B cell (primary cell): ENCODE measurements at regions not wholly inside any gene's neighbourhood (a gene's known extent, or its start where the extent isn't known, plus 50 kb on each side); places are given as distances from the start of the nearest gene placed in this dataset.

Experiments
- ATAC-seq: fragments of 200-7000 bp; cut with Tn5 transposase; one replicate; pipeline ENCODE4 v1.10.0; 2021; ENCODE audit warnings: low read depth, mild to moderate bottlenecking, moderate number of reproducible peaks, moderate library complexity
- CTCF ChIA-PET: fragments of 350-600 bp; sonication (Branson Sonifier 250); formaldehyde crosslinking; loops from one replicate; lab custom pipeline; 2021; ENCODE audit warnings: antibody characterized with exemption, inconsistent platforms; lab: Charles Lee
- POLR2A ChIA-PET: fragments of 350-600 bp; sonication (Branson Sonifier 250); formaldehyde crosslinking; loops from one replicate; lab custom pipeline; 2021; ENCODE audit warnings: antibody characterized with exemption; lab: Charles Lee
- DNase-seq: peaks from one replicate; pipeline ENCODE4 v3.0.0; 2013
- H2AFZ ChIP-seq: 2 replicates; pipeline ENCODE4 v1.6.1; 2012; ENCODE audit warnings: mild to moderate bottlenecking, low read depth, low read length; ENCODE audit not compliant: insufficient read depth, poor library complexity, severe bottlenecking
- H3K27ac ChIP-seq, 2 donors: 1 replicate in 1 of 2; 2 replicates in 1 of 2; pipeline ENCODE4 v1.5.1; 2012 to 2013; ENCODE audit warnings: low read length in 2 of 2, mild to moderate bottlenecking in 2 of 2, moderate library complexity in 1 of 2
- H3K27me3 ChIP-seq, 4 experiments: fragments of 200-600 bp in 1 of 4; sonication (generic) in 1 of 4; replicated peaks in 1 of 4; 1 replicate in 2 of 4; 2 replicates in 2 of 4; pipeline versions ENCODE4 v1.6.1 to v1.7.0; 2013 to 2016; ENCODE audit warnings: low read length in 3 of 4, mild to moderate bottlenecking in 2 of 4, mixed read lengths in 1 of 4, moderate library complexity in 1 of 4; ENCODE audit not compliant: insufficient read depth in 4 of 4, control insufficient read depth in 3 of 4; ENCODE audit errors: control extremely low read depth in 1 of 4
- H3K36me3 ChIP-seq, 2 experiments: replicated peaks in 1 of 2; 1 replicate in 1 of 2; 2 replicates in 1 of 2; pipeline versions ENCODE4 v1.6.1 to v1.7.1; 2013; ENCODE audit warnings: low read length in 1 of 2; ENCODE audit not compliant: insufficient read depth in 2 of 2, control insufficient read depth in 1 of 2; ENCODE audit errors: control extremely low read depth in 1 of 2, extremely low read depth in 1 of 2
- H3K4me1 ChIP-seq, 2 donors: fragments of 200-600 bp in 1 of 2; sonication (generic) in 1 of 2; 1 replicate in 1 of 2; 2 replicates in 1 of 2; pipeline versions ENCODE4 v1.5.1 to v1.6.1; 2013 to 2017; ENCODE audit warnings: low read length in 2 of 2; ENCODE audit not compliant: control insufficient read depth in 2 of 2, insufficient read depth in 2 of 2
- H3K4me2 ChIP-seq: replicated peaks from 2 replicates; pipeline ENCODE3; 2012; ENCODE audit warnings: mild to moderate bottlenecking, low read depth, low read length; ENCODE audit not compliant: poor library complexity, severe bottlenecking
- H3K4me3 ChIP-seq, 5 experiments: fragments of 200-600 bp in 1 of 5; sonication (generic) in 1 of 5; 1 replicate in 3 of 5; 2 replicates in 2 of 5; pipeline versions ENCODE4 v1.5.1 to v1.7.0; 2011 to 2016; ENCODE audit warnings: low read length in 4 of 5, mild to moderate bottlenecking in 4 of 5, low read depth in 2 of 5, control low read depth in 1 of 5, moderate library complexity in 1 of 5; ENCODE audit not compliant: insufficient read depth in 1 of 5; ENCODE audit errors: control extremely low read depth in 1 of 5, extremely low read depth in 1 of 5
- H3K79me2 ChIP-seq: fragments of 200-600 bp; sonication (generic); one replicate; pipeline ENCODE4 v1.6.0; 2016; ENCODE audit warnings: low read length; ENCODE audit not compliant: control insufficient read depth, insufficient read depth
- H3K9ac ChIP-seq: fragments of 200-600 bp; sonication (generic); 2 replicates; pipeline ENCODE4 v1.6.1; 2017; ENCODE audit warnings: mild to moderate bottlenecking, low read length, moderate library complexity
- H3K9me3 ChIP-seq, 3 donors: one replicate each; pipeline versions ENCODE4 v1.6.1 to v1.7.1; 2013; ENCODE audit warnings: low read length in 2 of 3; ENCODE audit not compliant: control insufficient read depth in 2 of 3, insufficient read depth in 1 of 3; ENCODE audit errors: control extremely low read depth in 1 of 3
- H4K20me1 ChIP-seq: 2 replicates; pipeline ENCODE4 v1.6.0; 2012; ENCODE audit warnings: mild to moderate bottlenecking, low read length; ENCODE audit not compliant: insufficient read depth, control insufficient read depth, poor library complexity, severe bottlenecking
- H3K27ac Mint-ChIP-seq: one replicate; pipeline ENCODE4 v1.8.0; 2021; ENCODE audit warnings: mixed read lengths
- H3K27me3 Mint-ChIP-seq: one replicate; pipeline ENCODE4 v1.8.0; 2021; ENCODE audit warnings: mixed read lengths
- H3K4me1 Mint-ChIP-seq: one replicate; pipeline ENCODE4 v1.8.0; 2021; ENCODE audit warnings: mixed read lengths
- H3K4me3 Mint-ChIP-seq: one replicate; pipeline ENCODE4 v1.8.0; 2021; ENCODE audit warnings: mixed read lengths
- H3K9me3 Mint-ChIP-seq: one replicate; pipeline ENCODE4 v1.8.0; 2022; ENCODE audit warnings: mixed read lengths; ENCODE audit not compliant: insufficient read depth
- CTCF ChIP-seq: fragments of 200-600 bp; IDR thresholded peaks from one replicate; pipeline ENCODE4 v1.8.0; 2022; ENCODE audit warnings: antibody characterized with exemption, mild to moderate bottlenecking
- EZH2 ChIP-seq: IDR thresholded peaks from 2 replicates; pipeline ENCODE4 v1.6.1; 2012; ENCODE audit warnings: borderline replicate concordance, low read depth, mild to moderate bottlenecking, moderate library complexity, low read length; ENCODE audit not compliant: insufficient read depth, poor library complexity, severe bottlenecking
- WGBS: methylation state at CpG from one replicate; pipeline ENCODE4 v1.1.5; 2013; ENCODE audit warnings: missing lambda C conversion rate; ENCODE audit not compliant: insufficient coverage; 5-methylcytosine and 5-hydroxymethylcytosine counted together
- intact Hi-C: fragments of 100-400 bp; cut with micrococcal nuclease; formaldehyde crosslinking; loops from one replicate; pipeline ENCODE4 v1.10.0; 2022

DNA sequence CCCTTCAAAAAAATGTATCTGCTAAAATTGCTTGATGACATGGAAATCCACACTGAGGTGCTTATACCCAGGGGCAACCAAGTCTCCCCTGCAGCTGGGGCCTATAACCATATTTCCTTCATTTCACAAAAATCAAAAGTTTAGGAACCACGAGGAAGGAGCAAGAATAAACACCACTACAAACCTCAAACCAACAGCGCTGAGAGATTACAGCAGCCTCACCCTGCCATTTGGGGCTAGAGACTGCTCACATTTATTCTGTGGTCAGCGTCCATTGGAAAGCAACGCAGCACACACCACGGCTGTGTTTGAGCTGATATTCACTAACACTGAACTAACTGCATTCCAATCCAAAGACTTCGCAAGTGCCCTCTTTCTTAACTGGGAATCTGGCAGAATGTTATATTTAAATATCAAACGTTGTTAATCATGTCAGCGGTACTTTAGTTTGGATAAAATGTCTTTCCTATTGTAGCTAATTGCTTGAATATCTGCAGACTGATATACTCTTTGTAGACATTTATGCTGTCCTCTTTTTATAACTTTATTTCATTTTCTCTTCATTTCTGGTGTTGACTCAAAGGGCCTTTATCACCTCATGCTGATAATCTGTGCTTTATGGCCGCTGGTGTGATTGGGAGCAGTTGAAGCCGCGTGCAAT, 94.6 kb downstream of the FOXA2 start:
- Histone ChIP-seq H3K4me2 (no peak overlapping the region), H3K9ac (no peak overlapping the region), H3K4me3 (no peak overlapping the region), H3K27ac (no peak overlapping the region), H3K4me1 (no peaks in the 10 kb centered on the region), H2AFZ (no peak overlapping the region), H3K79me2 (no peaks in the 10 kb centered on the region), H3K9me3 (no peaks in the 10 kb centered on the region), H3K27me3 (peaks cover 0 to 2% (median 0%) of the 10 kb centered on the region in 4 experiments), H4K20me1 (no peaks in the 10 kb centered on the region), H3K36me3 (no peaks in the 10 kb centered on the region)
- DNase-seq (no peak), ATAC-seq (no peak)
- ChIA-PET POLR2A (no interaction called here), CTCF (no interaction called here)
- H3K9me3 Mint-ChIP-seq = no peaks in the 10 kb centered on the region
- intact Hi-C loops = no loop called here
- TF ChIP-seq CTCF (no peak), EZH2 (no peak)
- no peak overlapping the region for H3K27ac Mint-ChIP-seq
- no peaks in the 10 kb centered on the region for H3K4me1 Mint-ChIP-seq
- no peak overlapping the region for H3K4me3 Mint-ChIP-seq
- 80% methylated on average over 2 of the region's 11 CpGs for WGBS
- peaks cover 5% of the 10 kb centered on the region for H3K27me3 Mint-ChIP-seq

DNA sequence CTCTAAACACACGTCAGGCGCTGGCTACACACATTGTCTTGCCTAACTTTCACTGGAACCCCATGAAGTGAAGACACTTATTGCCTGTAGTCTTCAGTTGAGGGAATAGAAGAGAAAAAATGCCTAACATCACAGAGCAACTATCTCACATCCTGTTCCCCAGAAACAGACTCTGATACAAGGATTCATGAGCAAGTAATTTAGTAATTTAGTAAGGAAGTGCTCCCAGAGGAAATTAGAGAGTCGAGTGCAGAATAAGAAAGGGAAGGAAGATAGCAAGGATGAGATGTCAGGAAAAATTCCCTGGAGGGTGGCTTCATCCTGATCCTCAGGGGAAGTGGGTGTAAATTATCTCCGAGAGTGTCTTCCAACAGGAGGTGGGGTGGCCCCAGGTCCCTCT, 104.0 kb downstream of the FOXA2 start:
- Histone ChIP-seq H2AFZ (no peak overlapping the region), H3K4me2 (no peak overlapping the region), H3K79me2 (no peaks in the 10 kb centered on the region), H3K27me3 (no peaks in the 10 kb centered on the region), H3K36me3 (no peaks in the 10 kb centered on the region), H3K4me3 (no peak overlapping the region), H3K9ac (no peak overlapping the region), H3K27ac (no peak overlapping the region), H3K4me1 (no peaks in the 10 kb centered on the region), H4K20me1 (no peaks in the 10 kb centered on the region), H3K9me3 (no peaks in the 10 kb centered on the region)
- ATAC-seq (no peak), DNase-seq (no peak)
- WGBS = 22% methylated on average over 2 of the region's 4 CpGs
- Mint-ChIP-seq H3K9me3 (peaks cover 10% of the 10 kb centered on the region), H3K27ac (no peak overlapping the region), H3K27me3 (peaks cover 10% of the 10 kb centered on the region), H3K4me3 (no peak overlapping the region), H3K4me1 (no peaks in the 10 kb centered on the region)
- no peak for TF ChIP-seq EZH2
- TF ChIP-seq CTCF = no peak
- intact Hi-C loops = no loop called here
- ChIA-PET POLR2A (no interaction called here), CTCF (no interaction called here)
